ENCODE measurements at regions not wholly inside any gene's neighbourhood (a gene's known extent, or its start where the extent isn't known, plus 50 kb on each side); places are given as distances from the start of the nearest gene placed in this dataset.

GRCh38 chr19:31041461-31041860 lies 307.8 kb downstream of the TSHZ3 start:
- TF ChIP-seq CTCF (IDR thresholded peaks at IDR 0.05) (no peak), POLR2A (IDR thresholded peaks at IDR 0.05) (no peak)

Measured in adrenal gland (tissue), 5 donors.